HG03439 (cell line): ENCODE measurements at regions not wholly inside any gene's neighbourhood (a gene's known extent, or its start where the extent isn't known, plus 50 kb on each side); places are given as distances from the start of the nearest gene placed in this dataset.
"Not testable (repeated sequence)": the region's sequence is repeated elsewhere in the genome, so short reads cannot be mapped to it uniquely, and the experiment has no call there.

Source experiments
- ATAC-seq: cut with Tn5 transposase; IDR thresholded peaks from one replicate; pipeline ENCODE4 v1.9.1; 2021; ENCODE audit warnings: mild to moderate bottlenecking, moderate library complexity; ENCODE audit not compliant: unreplicated experiment

GRCh38 chr18:77329651-77330050 is 80.0 kb downstream of the GALR1 start:
- no peak for ATAC-seq

GRCh38 chr18:77334876-77335275 is 85.2 kb downstream of the GALR1 start:
- ATAC-seq, result no peak

- ATAC-seq, result no peak
Measured at GRCh38 chr18:77337604-77338003, 88.0 kb downstream of the GALR1 start.

GRCh38 chr18:77339093-77339492 is 89.4 kb downstream of the GALR1 start:
- ATAC-seq, result no peak

GRCh38 chr18:77339623-77340022 is 90.0 kb downstream of the GALR1 start:
- ATAC-seq, result no peak

- no peak for ATAC-seq
Measured at GRCh38 chr18:77340815-77341214, 91.2 kb downstream of the GALR1 start.

- no peak for ATAC-seq
Measured at GRCh38 chr18:77341527-77342325, 92.1 kb downstream of the GALR1 start.

GRCh38 chr18:77342736-77343135 is 93.1 kb downstream of the GALR1 start:
- ATAC-seq, result no peak

- ATAC-seq, result no peak
Measured at GRCh38 chr18:77343846-77344510, 94.3 kb downstream of the GALR1 start.

GRCh38 chr18:77344786-77345500 is 95.3 kb downstream of the GALR1 start:
- ATAC-seq, result no peak

GRCh38 chr18:77346208-77346810 is 96.7 kb downstream of the GALR1 start:
- no peak for ATAC-seq

- not testable (repeated sequence) for ATAC-seq
Measured at GRCh38 chr18:77353349-77353748, 103.7 kb downstream of the GALR1 start.

- no peak for ATAC-seq
Measured at GRCh38 chr18:77359561-77360314, 110.1 kb downstream of the GALR1 start.

GRCh38 chr18:77360315-77361190 is 110.9 kb downstream of the GALR1 start:
- no peak for ATAC-seq

GRCh38 chr18:77361382-77361781 is 111.7 kb downstream of the GALR1 start:
- ATAC-seq, result no peak

GRCh38 chr18:77365667-77366066 is 116.0 kb downstream of the GALR1 start:
- no peak for ATAC-seq

- ATAC-seq, result no peak
Measured at GRCh38 chr18:77366067-77366719, 116.5 kb downstream of the GALR1 start.

- ATAC-seq, result no peak
Measured at GRCh38 chr18:77366720-77367641, 117.3 kb downstream of the GALR1 start.
